ENCODE measurements at regions not wholly inside any gene's neighbourhood (a gene's known extent, or its start where the extent isn't known, plus 50 kb on each side); places are given as distances from the start of the nearest gene placed in this dataset.
A peak's percentile ranks its signal among the peaks of the same experiment; 100 is the strongest.

DNA sequence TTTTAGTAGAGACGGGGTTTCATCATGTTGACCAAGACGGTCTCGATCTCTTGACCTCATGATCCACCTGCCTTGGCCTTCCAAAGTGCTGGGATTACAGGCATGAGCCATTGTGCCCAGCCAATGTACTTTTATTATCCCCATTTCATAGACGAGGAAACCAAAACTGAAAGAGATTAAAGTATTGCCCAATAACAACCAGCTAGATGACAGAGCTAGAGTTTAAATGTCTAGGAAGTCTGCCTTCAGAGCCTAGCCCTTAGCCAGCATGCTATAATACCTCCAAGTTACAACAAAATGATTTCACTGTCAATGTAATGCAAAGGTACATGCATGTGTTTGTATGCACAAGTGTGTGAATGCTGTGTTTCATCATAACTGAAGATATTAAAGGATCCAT lies 389.4 kb upstream of the RBMS3 start:
- DNase-seq: no peak

DNA sequence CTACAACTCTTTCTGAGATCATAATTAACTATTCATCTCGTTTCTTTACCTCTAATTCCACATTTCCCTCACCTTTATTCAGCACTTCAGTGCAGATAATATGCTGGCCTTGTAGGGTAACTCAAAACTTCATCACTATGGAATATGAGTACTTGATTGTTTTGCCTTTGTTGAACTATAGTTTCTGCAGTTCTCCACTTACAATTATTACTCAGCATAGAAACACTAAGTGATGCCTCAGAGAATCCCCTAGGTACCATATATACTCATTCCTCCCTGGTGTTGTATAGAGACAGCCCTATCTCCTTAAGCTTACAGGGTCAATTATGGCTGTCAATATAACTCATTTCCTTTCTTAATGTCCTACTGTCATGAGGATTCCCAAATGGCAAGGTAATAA lies 380.6 kb upstream of the RBMS3 start:
- no peak for DNase-seq

DNA sequence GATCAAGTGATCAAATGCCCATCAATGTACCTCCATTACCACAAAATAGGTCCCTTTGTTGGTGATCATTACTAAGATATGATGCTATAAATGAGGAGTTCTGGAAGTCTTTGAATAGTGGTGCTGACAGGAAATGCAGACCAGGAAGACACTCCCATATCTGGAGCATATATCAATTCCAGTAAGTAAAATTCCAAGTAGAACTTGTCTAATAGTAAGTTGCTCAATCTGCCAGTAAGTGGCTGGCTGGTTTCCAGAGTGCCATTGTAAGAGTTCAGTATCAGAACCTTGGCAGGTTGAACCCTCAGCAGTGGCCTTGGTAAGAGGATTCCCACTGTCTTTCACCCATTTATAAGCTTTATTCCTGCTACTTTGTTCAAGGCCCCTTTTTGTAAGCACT lies 379.9 kb upstream of the RBMS3 start:
- peak in 2 of 56 donors; percentile 3 to 9 for DNase-seq

DNA sequence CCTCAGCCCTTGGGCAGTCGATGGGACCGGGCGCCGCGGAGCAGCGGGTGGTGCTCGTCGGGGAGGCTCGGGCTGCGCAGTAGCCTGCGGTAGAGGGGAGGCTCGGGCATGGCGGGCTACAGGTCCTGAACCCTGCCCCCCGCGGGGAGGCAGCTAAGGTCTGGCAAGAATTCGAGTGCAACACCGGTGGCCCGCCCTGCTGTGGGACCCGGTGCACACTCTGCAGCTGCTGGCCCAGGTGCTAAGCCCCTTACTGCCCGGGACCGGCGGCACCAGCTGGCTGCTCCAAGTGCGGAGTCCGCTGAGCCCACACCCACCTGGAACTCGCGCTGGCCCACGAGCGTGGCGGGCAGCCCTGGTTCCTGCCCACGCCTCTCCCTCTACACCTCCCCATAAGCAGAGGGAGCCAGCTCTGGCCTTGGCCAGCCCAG lies 377.7 kb upstream of the RBMS3 start:
- no peak for DNase-seq

DNA sequence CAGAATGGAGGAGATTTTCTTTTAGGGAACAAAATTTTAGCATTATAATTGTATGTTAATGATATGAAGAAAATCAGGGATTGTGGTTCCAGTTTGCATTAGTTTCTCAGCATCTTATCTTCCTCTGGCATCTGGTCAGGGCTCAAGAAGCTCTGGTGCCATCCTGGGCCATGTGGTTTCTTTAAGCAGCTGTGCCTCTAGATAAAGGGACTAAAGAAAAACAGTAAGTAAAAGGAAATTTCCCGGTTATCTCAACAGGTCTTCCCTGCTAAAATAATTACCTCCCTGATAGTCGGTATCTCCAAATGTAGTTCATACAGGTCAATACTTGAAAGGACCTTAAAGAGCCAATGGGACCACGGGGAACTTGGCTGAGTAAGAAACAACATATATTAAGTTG lies 375.1 kb upstream of the RBMS3 start:
- no peak for DNase-seq

DNA sequence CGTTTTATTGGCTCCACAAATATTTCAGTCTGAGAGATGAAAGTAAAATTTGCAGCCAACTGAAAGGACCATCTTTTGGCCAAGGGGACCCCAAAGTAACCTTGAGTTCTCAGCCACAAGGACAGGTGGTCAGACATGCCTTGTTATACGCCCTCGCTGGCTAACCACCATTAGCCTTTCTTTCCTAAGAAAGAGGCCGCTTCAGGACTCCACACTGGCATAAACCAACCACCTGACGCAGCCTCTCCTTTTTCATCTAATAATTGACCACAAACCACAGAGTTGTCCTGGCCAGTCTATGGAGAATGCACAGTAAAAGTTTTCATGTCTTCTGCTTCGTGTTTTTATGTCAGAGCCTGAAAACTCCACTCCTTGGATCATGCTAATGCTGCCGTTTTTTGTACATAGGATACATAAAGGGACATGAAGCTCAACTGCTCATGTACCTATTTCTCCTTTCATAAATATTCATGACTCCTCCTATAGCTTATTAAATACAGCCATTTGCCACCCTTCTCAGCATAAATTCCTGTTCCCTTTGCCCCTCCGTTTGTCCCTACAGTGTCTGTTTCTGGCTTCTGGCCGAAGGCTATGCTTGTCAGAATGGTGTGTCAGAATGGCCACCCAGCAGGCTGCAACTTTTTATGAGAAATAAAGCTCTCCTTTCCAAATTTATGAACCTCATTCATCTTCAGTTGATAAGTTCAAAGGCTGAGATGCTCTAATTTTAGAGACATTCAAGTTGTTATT lies 374.1 kb upstream of the RBMS3 start:
- DNase-seq: no peak

DNA sequence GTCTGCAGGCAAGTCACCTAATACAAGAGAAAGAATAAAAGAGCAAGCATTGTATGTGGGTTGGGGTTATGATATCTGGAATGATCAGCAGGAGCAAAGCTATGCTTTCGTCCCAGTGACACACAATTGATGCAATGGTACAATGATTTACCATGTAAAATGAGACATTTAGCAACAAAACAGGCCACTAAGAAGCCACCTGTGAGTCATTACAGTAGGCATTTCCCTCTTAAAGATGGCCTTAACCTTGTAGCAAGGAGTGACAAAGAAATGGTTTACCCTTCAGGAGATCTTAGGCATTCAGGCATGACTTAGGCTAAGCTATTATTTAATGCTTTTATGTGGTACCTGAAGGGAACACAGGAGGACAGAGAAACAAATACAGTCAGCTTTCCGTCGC lies 373.3 kb upstream of the RBMS3 start:
- no peak for DNase-seq

DNA sequence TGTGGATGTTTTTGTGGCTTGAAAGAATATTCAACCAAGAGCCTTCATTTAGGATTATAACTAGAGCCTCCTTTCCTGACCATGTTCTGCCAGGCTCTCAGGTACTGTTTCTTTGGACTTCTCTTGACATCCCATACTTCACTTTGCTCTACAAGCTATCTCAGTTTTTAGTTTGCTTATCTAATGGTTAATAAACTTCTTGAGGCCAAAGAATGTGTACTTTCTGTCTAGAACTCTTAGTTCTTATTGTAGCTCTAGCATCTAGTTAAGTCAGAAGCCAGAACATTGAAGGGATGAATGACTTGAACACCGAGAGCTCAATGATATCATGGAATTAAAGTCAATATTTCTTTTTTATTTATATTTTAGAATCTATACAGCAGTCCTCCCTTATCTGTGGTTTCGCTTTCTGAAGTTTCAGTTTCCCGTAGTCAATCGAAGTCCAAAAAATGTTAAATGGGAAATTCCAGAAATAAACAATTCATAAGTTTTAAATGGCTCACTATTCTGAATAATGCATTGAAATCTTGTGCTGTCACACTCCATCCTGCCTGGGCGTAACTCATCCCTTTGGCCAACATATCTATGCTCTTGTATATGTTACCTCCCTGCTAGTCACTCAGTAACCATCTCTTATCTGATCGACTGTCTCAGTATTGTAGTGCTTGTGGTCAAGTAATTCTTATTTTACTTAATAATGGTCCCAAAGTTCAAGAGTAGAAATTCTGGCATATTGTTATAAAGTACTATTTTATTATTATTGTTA lies 368.6 kb upstream of the RBMS3 start:
- no peak for DNase-seq

DNA sequence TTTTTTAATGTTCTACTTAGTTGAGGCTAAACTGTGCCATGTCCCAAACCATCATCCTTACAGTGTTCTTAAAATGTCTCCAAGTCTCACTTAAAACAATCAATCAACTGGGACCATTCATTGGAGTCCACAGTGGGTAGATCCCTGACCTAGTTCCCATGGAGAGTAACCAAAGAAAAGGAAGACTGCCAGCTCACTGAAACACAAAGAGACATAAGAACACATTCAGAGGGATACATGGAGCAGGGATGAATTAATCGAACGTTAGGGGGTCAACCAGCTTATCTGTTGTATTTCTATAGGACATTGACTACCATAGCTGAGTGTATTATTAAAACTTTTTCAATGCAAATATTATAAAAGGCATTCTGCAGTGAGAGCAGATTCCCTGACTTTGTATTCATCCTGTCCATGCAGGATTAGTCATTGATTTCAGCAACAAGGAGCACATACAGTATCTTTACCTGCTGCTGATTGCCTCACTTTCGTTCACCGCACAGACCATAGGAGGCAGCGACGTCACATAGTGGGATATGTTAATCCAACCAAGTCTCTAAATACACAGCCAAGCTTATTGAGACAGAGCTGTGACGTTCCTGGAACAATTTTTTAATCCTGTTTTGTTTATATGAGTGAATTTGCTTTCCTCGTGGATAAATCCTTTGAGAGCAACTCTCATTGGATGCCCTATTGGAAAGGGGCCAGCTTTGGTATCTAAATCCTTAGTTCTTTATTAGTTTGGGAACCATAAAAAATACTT lies 364.9 kb upstream of the RBMS3 start:
- DNase-seq: peak in 6 of 56 donors; percentile 0 to 27 (median 6)

DNA sequence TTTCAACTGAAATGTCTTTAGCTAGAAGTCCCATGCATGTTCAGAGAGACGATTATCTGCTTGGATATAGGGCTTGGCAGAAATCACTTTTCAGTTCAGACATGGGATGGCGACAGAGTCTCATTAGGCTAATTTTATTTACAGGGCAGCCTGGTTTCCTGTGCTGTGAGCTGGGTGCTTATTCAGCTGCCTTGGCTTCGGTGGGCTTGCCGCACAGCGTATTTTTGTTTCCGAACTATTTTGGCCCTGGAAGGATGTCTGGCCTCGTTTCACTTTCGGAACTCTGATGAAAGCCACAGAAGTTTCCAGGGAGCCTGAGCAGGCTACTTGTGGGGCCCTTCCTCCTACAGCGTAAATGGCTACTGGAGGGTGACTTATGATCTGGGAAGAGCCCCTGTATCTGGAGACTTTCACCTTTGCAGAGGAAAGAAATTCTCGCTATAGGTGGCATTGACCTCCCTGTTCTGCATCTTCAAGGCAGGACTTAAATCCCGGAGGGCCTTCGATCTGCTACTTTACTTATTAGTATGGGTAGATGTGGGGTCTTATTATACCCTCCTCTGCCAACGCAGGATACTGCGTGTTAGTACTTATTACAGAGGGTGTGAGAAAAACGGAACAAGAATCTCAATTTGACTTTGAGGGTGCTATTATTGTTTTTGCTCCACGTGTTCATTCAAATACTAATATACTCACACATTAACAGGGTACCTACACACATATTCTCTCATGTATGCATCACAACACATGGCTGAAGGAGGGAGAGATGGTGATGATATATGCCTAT lies 364.0 kb upstream of the RBMS3 start:
- DNase-seq: peak in 52 of 56 donors; percentile 1 to 82 (median 42)

DNA sequence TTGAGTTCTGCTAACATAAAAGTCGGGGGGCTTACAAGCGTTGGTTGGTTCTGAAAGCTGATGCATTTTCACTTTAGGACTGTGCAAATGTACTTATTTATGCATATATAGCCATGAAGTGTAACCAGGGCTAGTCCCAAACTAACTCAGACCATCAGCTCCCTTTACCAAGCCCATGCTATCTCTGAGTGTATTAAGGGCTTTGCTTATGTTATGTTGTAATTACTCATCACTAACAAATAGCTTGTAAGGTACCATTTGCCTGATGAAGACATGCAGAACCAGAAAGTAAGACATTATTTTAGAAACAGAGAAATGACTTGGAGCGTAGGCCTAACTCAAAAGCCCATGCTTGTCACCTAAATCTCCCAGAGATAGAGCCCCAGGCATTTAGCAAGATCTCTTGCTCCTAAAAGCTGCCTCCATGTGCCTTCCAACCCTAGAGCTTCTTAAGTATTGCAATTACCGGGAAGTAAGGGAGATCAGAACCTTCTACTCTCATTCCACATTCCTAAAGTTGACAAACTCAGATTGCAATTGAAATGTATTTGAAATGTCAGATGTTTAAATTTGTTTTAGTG lies 362.9 kb upstream of the RBMS3 start:
- no peak for DNase-seq

DNA sequence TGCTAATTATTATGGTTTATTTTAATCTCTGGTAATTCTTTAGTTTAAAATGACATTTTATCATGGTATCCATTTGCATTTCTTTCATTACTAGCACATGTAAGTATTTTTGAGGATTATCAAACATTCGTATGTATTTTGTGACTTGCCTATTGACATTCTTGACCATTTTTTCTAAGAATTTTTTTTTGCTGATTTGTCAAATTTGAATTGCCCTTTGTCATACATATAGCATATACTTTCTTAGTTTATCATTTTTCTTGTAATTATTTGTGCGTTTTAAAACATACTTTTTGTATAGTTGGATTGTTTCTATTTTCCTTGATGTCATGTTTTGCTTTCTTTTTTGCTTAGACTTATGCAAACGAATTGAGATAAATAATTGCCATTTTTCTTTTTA lies 358.5 kb upstream of the RBMS3 start:
- DNase-seq: no peak

DNA sequence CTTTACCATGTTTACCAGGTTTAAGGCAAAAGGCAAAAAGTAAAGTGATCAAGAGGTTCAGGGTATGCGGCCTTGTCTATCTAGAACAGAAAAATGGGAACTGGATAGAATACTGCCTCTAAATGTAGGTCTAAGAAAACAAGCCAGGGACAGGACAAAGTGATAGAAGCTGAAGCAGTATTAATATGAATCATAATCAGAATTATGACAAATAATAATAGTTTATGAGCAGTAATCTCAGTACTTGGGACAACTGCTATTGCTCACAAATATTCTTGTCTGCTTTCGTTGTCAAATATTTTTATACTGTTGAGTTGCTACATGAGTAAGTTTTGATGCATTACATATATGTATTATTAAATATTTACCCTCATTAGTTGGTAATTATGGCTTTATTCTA lies 356.9 kb upstream of the RBMS3 start:
- DNase-seq: no peak

DNA sequence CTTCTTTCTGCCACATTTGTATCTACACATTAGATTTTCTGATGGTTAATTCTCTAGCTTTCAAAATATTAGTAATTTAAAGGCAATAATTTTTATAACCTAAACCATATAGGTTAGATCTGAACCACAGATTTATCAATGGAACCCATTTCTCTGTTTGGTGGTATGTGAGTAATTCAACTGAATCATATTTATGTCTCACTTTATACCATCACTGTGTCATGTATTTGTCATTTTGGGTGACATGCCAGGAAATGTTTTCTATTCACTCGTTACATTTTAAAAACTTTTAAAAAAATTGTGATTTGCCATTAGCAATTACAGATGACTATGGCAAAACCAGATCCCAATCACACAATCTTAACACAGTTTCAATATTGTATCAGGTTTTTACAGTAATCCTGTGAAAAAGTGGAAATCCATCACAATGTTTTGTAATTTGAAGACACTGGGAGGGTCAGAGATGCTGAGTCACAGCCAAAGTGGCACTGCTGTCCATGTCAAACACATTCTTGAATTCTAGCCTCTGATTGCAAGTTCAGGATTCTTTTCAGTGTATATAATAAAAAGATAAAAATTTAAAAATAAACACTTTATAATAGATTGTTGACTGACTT lies 356.0 kb upstream of the RBMS3 start:
- DNase-seq: no peak

DNA sequence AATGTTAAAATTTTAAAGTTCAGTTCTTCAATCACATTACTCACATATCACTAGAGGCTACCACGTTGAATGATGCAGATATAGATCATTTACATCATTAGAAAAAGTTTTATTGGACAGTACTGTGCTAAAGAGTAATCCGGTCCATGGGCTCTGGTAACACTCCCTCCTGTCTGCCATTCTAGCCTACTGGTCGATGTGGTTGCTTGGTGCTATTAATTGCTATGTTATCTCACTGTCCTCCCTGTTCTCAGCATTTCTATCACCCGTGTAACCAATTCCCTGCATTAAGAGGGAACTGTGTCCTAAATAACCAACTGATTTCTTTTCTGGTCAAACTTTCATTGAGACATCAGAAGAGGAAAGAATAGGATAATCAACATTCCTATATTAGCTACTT lies 347.5 kb upstream of the RBMS3 start:
- no peak for DNase-seq

DNA sequence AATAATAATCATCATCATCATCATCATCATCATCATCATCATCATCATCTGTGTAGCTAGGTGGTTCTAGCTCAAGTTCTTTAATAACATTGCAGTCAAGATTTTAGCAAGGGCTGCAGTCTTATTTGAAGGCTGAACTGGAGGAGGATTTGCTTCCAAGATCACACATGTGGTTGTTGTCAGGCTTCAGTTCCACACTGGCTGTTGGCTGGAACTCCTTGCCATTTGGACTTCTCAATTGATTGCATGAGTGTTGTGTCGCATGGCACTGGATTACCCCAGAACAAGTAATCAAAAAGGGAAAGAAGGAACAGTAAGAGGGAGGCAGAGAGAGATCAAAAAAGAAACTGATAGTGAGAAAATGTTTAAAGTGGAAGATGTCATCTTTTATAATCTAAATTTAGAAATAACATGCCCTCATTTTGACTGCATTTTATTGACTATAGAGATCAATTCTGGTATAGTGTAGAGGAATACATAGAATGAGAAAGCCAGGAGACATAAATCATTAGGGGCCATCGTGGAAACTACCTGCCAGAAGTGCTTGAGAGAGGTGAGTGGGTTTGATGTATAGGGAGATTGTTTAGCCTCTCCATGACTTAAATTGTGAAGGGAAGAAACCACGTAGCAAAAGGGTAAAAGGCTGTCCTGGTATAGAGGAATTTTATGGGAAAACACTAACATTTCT lies 346.6 kb upstream of the RBMS3 start:
- DNase-seq: no peak

DNA sequence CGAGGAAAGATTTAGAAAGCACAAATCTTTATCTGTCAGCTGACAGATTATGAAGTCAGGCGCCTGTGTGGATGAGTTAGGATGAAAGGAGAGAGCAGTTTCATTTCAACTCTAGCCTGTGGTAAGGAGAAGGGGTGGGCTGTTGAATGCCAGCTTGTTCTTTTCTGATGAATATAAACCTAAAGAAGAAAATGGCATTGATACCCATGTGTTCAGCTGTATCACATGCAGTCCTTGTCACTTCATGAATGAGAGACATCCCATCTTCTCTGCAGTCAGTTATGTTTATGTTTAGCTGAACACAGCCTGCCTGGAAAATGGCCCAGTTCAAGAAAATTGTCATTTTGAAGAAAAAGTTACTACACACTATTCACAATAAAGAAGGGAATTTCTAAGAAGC lies 345.7 kb upstream of the RBMS3 start:
- no peak for DNase-seq

DNA sequence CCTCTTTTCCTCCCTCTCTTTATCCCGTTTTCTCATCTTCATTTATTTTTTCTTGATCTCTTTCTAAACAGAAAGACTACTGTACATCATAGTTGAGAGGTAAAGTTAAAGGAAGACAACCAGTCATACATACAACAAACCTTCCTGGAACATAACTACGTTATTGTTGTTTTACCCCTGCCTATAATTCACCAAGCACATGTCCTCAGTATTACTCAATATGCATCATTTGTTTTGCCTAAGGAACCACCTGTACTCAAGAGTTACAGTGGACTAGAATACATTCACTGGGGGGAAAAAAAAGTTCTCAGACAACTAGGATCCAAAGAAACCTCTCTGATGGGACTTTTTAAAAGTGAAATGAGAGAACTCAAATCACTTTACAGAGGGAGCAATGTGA lies 344.7 kb upstream of the RBMS3 start:
- DNase-seq: no peak

DNA sequence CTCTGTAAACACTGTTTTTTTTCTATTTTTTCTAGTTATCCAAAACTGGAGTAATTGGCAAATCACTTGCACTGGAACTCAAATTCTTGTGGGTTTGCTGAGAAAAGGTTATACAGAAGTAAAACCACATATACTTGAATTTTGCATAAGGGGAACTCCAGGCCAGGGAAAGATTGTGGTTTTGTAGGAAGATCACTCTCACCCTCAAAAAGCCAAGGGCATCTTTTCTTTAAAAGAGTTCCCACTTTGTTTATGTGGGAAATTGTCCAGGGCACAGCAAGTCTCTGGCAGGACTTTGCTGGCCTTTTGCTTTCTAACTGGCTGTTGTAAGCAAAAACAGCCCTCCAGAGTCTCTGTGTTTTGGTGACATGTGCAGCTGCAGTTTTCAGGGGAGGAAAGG lies 340.3 kb upstream of the RBMS3 start:
- DNase-seq: peak in 22 of 56 donors; percentile 1 to 48 (median 14)

DNA sequence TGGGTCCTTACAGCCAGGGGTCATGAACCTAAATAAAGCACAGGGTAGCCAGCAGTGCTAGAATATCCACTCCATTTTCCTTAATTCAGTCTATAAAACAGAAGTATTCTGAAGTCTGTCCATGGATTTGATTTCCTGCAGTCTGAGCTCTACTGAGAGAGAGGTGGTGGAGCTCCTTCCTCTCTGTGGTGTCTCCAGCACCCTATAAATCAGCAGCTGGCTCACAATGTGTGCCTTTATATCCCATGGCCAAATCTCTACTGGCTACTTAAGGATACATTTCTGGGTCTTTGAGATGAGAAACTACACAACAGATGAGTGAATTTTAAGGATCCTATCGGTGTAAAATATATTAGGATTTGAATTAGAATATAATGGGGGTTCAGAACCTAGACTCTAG lies 339.9 kb upstream of the RBMS3 start:
- DNase-seq: no peak
